HG02943 (cell line): ENCODE measurements at regions not wholly inside any gene's neighbourhood (a gene's known extent, or its start where the extent isn't known, plus 50 kb on each side); places are given as distances from the start of the nearest gene placed in this dataset.

Experiments used
- ATAC-seq: cut with Tn5 transposase; IDR thresholded peaks from one replicate; pipeline ENCODE4 v1.9.1; 2021; ENCODE audit warnings: mild to moderate bottlenecking, low read depth, moderate library complexity; ENCODE audit not compliant: unreplicated experiment

DNA sequence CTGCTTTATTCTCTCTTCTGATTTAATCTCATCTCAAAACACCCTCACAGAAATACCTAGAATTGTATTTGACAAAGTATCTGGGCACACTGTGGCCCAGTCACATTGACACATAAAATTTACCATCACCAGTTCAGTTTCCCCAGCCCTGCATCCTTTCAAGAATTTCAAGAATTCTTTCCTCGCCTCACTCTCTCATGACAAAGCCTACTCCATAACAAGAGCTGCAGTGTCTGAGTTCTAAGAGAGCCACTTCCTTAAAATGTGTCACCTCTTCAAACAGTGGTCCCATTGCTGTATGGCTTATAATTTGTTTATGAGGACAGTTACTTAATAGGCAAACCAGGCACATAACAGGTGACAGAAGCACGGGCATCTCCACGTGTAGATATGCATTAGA, 90.9 kb upstream of the STK39 start:
- no peak for ATAC-seq

- no peak for ATAC-seq
These were observed 91.5 kb upstream of the STK39 start for GRCh38 chr2:168338803-168339437.

DNA sequence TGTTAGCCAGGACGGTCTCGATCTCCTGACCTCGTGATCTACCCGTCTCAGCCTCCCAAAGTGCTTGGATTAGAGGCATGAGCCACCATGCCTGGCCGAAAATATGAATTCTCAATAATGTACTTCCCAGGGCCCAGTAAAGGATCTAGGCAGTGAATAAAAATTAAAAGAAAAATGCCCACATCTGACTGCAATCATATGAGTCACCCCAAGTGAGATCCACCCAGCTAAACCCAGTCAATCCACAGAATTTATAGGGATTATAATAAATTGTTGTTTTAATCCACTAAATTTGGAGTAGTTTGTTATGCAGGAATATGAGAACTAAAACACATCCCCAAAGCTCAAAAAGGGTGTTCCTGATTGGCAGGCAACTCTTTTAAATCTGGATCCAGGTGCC, 93.5 kb upstream of the STK39 start:
- ATAC-seq: no peak

DNA sequence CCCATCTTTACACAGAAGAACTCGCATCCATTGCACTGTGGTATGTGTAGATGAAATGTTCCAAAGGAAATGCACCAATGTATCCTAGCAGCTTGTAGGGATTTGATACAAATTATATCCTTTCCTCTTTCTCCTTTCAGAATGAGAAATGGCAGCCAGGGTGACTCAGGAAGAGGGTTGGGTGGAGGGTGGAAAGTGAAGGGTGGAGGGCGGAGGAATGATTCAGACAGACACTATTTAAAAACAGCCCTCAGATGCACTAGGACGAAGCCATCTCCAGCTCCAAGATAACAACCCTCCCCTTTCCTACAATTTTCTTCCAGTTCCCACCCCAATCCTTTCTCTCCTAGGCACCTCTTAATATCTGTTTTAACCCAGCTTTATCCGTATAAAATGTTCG, 96.2 kb upstream of the STK39 start:
- no peak for ATAC-seq

DNA sequence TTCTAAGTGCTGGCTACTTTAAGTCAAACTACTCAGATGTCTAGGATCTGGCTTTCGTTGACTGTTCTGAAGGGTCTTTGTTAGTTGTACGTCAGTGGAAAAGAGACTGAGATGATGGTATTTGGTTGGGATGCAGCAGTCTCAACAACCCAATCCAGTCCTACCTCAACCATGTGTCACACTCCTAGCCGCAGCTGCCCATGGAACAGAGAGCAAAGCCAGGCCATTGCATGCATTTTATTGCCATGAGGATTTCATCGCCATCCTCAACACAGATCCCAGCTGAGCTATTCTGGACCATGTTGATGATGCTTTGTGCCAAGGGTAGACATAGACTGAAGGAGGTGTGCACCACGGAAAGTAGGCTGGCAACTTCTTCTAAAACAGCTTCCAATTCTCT, 97.3 kb upstream of the STK39 start:
- no peak for ATAC-seq

DNA sequence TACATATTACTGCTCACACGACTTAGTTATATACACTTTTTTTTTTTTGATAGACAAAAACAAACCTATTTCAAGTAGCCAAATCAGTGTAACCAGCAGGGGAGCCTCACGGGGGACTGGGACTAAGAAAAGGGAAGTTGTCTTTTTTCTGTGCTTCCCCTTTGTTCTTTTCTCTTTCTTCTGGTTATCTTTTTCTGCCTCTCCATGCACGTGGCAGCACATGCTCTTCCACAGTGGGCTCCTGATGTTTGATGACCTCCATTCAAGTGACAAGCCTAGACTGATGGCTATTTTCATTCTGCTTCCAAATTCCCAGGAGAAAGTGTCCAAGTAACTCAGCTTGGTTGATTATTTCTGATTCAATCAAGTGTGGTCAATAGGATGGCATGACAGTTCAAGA, 98.2 kb upstream of the STK39 start:
- no peak for ATAC-seq

DNA sequence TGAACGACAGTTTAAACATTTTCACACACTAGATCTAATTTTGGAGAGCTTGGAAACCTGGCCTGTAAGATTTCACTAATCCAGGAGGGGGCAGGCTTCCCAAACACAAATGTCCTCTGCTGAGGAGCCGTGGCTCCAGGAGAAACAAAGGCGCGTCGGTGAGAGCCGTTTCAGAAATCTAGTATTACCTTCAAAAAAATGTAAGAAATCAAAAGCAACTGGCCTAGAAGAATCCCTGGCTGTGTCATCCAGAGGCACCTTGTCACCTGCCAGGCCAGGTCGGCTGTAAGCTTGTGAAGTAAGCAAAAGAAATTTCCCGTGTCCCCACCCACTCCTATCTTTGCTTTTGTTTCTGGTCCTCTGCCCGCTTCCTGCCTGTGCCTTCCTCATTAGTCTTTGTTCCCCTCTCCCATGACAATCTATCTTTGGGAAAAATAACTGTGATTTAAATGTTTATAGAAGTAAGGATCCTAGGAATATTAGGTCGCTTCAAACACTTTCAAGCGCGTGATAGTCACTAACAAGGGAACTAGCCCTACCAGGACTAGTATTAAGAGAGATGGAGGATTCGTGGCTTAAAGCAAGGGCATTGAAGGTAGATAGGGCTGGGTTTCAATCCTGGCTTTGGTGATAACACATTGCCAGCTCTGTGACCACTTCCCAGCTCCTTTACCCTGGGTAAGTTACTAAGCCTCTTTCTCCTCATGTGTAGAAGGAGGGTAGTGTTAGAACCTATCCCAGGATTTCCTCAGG, 99.5 kb upstream of the STK39 start:
- peak; percentile 76 for ATAC-seq

- ATAC-seq: no peak
These were observed 100.7 kb upstream of the STK39 start for GRCh38 chr2:168348076-168348475.

DNA sequence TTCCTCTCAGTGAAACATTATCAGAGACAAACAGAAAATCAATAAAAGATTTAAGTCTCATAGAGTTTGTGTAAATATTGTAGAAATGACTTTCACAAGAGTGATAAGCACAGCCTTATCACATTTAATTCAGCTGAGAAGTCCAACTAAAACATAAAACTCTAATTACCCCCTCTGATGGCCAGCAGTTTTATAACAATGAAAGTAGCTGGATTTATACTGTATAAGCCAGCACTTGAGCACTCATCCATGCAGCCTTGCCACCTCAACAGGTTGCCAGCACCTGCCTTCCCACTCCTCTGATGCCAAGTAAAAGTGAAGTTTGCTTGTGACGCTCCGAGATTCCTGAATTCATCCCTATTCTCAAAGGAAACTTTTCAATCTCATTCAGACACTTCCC, 103.0 kb upstream of the STK39 start:
- ATAC-seq: no peak

- no peak for ATAC-seq
These were observed 102.8 kb upstream of the CERS6 start for GRCh38 chr2:168353251-168353650.

DNA sequence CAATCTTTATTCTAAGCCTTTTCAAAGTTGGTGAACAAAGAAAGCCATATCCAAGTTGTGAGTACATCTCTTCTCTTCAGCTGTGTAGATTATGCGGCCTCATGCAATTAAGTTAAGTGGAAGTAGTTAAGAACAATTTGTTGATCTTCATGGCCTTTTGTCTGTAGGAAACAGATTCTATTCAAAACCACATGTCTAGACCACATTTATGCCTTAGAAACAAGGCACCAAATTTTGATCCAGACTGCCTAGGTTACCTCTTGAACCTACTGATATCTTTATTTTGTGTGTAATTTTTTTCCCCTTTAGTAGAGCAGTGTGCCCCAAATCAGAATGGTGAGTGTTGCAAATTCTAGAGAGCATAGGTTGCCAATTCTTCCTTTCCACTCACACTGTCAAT, 101.6 kb upstream of the CERS6 start:
- no peak for ATAC-seq

DNA sequence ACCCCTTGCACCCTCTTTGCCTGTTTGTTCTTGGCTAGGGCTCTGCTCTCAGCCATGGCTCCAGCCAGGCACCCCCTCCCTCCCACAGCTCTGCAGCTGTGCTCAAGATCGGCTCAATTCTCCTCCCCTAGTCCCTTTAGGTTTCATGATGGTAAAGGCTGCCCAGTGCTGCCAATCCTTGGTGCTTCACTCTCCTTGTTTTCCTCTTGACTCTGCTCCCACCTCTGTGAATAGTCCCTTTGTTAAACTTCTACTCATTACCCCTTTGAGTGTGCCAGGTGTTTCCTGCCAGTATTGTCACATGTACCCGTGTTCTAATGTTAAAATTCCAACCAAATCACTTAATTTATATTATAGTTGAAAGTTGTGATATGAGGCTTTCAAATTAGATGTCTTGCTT, 101.0 kb upstream of the CERS6 start:
- ATAC-seq: no peak

GRCh38 chr2:168355779-168356476, 100.1 kb upstream of the CERS6 start:
- ATAC-seq: no peak

DNA sequence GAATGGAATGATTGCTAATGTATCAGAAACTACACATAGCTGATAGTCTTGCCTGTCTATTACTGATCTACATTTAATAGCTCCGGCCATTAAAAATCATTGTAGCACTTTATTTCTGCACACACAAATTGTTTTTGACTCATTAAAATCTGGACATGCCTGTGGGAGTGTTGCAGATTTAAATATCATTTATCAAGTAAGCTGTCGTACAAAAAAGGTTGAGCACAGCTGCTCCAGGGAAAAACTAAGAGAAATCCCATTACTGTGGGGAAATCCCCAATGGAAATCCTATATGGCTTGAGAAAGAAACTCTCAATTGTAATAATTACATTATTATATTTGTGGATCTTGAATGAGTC, 99.6 kb upstream of the CERS6 start:
- no peak for ATAC-seq

DNA sequence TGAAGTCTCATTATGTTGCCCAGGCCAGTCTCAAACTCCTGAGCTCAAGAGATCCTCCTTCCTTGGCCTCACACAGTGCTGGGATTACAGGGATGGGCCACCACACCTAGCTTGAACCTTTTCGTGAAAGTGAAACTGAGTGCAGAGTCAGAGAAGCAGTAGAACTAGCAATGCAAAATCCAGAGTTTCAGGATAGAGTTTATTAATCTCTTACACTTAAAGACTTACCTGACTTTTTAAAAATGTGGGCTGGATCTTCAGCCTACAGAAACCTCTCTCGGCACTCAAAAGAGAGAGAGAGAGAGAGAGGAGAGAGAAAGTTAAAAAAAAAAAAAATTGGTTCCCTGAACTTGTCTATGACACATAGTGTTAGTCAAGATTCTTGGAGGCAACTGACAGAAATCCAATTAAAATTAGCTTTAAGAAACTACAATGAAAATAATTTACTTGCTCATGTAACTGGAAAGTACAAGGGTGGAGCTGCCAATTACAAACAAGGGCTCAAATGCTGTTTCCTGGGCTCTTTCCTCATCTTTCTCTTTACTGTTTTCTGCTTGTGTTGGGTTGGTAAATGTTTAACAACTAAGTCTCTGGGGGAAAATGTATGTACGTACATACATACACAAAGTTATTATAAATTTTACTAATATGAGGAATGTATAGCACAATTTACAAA, 98.1 kb upstream of the CERS6 start:
- ATAC-seq: no peak

- ATAC-seq: no peak
These were observed 97.0 kb upstream of the CERS6 start for GRCh38 chr2:168359082-168359481.

DNA sequence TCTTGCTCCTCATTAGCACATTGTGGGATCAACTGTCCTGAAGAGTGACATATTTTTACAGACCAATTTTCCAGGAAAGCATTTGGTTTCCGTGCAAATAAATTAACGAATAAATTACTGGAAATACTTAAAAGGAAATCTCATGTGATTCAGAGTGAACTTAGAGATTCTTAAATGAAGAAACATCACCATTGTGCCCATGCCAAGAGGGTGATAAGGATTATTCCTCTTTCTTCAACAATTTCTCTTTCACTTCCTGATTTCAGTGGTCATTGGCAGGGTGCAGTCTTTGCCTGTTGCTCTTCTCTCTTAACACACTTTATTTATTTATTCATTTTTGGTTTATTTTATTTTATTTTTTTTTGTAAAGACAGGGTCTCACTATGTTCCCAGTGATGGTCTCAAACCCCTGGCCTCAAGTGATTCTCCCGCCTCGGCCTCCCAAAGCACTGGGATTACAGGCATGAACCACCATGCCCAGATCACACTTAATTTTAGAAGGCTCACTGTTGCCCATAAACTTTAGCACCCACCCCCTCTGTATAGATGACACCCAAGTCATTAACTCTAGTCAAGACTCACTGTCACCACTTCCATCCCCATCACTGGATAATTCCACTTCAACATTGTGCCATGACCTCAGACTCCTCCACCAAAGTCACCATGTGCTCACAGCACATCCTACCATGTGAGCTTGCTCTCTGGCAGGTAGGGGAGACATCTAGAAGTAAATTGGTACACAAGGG, 92.6 kb upstream of the CERS6 start:
- ATAC-seq: no peak

DNA sequence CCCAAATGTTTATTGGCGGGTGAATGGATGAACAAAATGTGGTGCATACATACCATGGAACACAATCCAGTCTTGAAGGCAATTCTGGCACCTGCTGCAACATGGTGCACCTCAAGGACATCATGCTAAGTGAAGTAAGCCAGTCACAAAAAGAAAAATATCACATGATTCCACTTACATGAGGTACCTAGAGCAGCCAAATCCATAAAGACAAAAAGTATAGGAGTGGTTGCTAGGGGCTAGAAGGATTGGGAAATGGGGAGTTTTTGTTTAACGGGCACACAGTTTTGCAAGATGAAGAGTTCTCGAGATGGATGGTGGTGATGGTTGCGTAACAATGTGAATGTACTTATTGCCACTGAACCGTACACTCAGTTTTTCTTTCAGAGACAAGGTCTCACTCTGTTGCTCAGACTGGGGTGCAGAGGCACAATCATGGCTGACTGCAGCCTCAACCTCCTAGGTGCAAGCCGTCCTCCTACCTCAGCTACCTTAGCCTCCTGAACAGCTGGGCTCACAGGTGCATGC, 90.9 kb upstream of the CERS6 start:
- no peak for ATAC-seq

- no peak for ATAC-seq
These were observed 87.0 kb upstream of the CERS6 start for GRCh38 chr2:168369031-168369430.

DNA sequence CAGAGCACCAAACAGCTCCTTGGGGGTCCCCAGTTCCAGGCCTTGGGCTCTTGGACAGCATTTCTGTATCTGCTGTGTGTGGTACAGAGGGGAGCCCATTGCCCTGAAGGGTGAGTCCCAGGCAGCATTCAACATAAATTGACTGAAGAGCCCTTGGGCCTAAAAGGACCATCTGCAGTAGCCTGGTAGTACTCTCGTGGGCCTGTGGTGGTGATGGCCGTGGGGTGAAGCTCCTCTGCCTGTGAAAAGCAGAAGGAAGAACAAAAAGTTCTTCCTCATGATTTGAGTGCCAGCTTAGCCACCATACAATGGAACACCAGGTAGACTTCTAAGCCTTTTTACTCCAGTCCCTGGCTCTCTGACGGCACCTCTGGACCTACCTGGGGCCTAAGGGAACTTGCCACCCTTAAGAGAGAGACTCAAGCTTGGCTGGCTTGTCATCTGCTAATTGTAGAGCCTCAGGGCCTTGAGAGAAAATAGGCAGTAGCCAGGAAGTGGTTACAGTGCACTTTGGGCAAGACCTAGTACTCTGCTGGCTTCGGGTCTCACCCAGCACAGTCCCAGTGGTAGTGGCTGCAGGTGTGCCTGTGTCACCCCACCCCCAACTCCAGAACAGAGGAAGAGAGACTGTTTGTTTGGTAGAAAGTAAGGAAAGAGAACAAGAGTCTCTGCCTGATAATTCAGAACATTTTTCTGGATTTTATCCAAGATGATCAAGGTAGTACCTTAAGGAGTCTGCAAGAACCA, 84.6 kb upstream of the CERS6 start:
- ATAC-seq: peak; percentile 86
